ENCODE measurements at regions not wholly inside any gene's neighbourhood (a gene's known extent, or its start where the extent isn't known, plus 50 kb on each side); places are given as distances from the start of the nearest gene placed in this dataset.

GRCh38 chr17:52546493-52546892 is 388.0 kb upstream of the CA10 start:
- TF ChIP-seq, protein P1, sequence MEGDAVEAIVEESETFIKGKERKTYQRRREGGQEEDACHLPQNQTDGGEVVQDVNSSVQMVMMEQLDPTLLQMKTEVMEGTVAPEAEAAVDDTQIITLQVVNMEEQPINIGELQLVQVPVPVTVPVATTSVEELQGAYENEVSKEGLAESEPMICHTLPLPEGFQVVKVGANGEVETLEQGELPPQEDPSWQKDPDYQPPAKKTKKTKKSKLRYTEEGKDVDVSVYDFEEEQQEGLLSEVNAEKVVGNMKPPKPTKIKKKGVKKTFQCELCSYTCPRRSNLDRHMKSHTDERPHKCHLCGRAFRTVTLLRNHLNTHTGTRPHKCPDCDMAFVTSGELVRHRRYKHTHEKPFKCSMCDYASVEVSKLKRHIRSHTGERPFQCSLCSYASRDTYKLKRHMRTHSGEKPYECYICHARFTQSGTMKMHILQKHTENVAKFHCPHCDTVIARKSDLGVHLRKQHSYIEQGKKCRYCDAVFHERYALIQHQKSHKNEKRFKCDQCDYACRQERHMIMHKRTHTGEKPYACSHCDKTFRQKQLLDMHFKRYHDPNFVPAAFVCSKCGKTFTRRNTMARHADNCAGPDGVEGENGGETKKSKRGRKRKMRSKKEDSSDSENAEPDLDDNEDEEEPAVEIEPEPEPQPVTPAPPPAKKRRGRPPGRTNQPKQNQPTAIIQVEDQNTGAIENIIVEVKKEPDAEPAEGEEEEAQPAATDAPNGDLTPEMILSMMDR (conservative IDR thresholded peaks at IDR 0.05), result no peak
- no peak for TF ChIP-seq EZH2 (IDR thresholded peaks at IDR 0.05; ENCODE audit: low read depth)
